Neural progenitor cell (in vitro differentiated cells): ENCODE measurements at regions not wholly inside any gene's neighbourhood (a gene's known extent, or its start where the extent isn't known, plus 50 kb on each side); places are given as distances from the start of the nearest gene placed in this dataset.

ENCODE experiments used
- DNase-seq: peaks from one replicate; pipeline ENCODE4 v3.0.0-alpha.2; 2016; ENCODE audit warnings: low spot score
- H2AFZ ChIP-seq: fragments of 200-600 bp; sonication (generic); replicated peaks from 2 replicates; pipeline ENCODE4 v1.6.1; 2016; ENCODE audit warnings: antibody characterized with exemption
- H3F3A ChIP-seq: fragments of 200-600 bp; sonication (generic); 2 replicates; pipeline ENCODE4 v1.6.1; 2016; ENCODE audit warnings: antibody characterized with exemption, low read depth
- H3K27ac ChIP-seq: fragments of 200-600 bp; sonication (generic); 2 replicates; pipeline ENCODE4 v1.5.1; 2016; ENCODE audit warnings: mild to moderate bottlenecking
- H3K27me3 ChIP-seq: fragments of 200-600 bp; sonication (generic); 2 replicates; pipeline ENCODE4 v1.6.1; 2016; ENCODE audit warnings: mild to moderate bottlenecking, moderate library complexity
- H3K36me3 ChIP-seq: fragments of 200-600 bp; sonication (generic); 2 replicates; pipeline ENCODE4 v1.5.1; 2016
- H3K4me1 ChIP-seq: fragments of 200-600 bp; sonication (generic); 2 replicates; pipeline ENCODE4 v1.6.1; 2016; ENCODE audit warnings: mixed run types
- H3K4me2 ChIP-seq: fragments of 200-600 bp; sonication (generic); 2 replicates; pipeline ENCODE4 v1.6.1; 2016
- H3K4me3 ChIP-seq: fragments of 200-600 bp; sonication (generic); 2 replicates; pipeline ENCODE4 v1.5.1; 2016
- H3K79me2 ChIP-seq: fragments of 200-600 bp; sonication (generic); 2 replicates; pipeline ENCODE4 v1.6.1; 2016; ENCODE audit warnings: low read depth
- H3K9ac ChIP-seq: fragments of 200-600 bp; sonication (generic); 2 replicates; pipeline ENCODE4 v1.6.1; 2016
- H3K9me3 ChIP-seq: fragments of 200-600 bp; sonication (generic); 2 replicates; pipeline ENCODE4 v1.5.1; 2016; ENCODE audit warnings: low read depth
- H4K20me1 ChIP-seq: fragments of 200-600 bp; sonication (generic); 2 replicates; pipeline ENCODE4 v1.6.1; 2016; ENCODE audit warnings: low read depth
- H3K27ac Mint-ChIP-seq: 3 replicates; pipeline ENCODE4 v1.8.0; 2021; ENCODE audit warnings: mixed read lengths
- H3K27me3 Mint-ChIP-seq: 2 replicates; pipeline ENCODE4 v1.8.0; 2022; ENCODE audit warnings: low read depth, mild to moderate bottlenecking, inconsistent platforms, moderate library complexity, mixed read lengths; ENCODE audit not compliant: insufficient read depth
- H3K36me3 Mint-ChIP-seq: 3 replicates; pipeline ENCODE4 v1.8.0; 2021; ENCODE audit warnings: mixed read lengths
- H3K4me1 Mint-ChIP-seq: 3 replicates; pipeline ENCODE4 v1.8.0; 2021; ENCODE audit warnings: mixed read lengths
- H3K4me3 Mint-ChIP-seq: 3 replicates; pipeline ENCODE4 v1.8.0; 2021; ENCODE audit warnings: mild to moderate bottlenecking, moderate library complexity, mixed read lengths
- H3K9me3 Mint-ChIP-seq: 3 replicates; pipeline ENCODE4 v1.8.0; 2020; ENCODE audit warnings: mixed read lengths
- EZH2 ChIP-seq: fragments of 200-600 bp; sonication (generic); IDR thresholded peaks from 2 replicates; pipeline ENCODE4 v1.6.1; 2017; ENCODE audit warnings: antibody characterized with exemption, mild to moderate bottlenecking, moderate library complexity
- EZH2phosphoT487 ChIP-seq: fragments of 200-600 bp; sonication (generic); IDR thresholded peaks from 2 replicates; pipeline ENCODE4 v1.6.1; 2017; ENCODE audit warnings: antibody characterized with exemption
- TF ChIP-seq, protein P1 (sequence below): fragments of 200-600 bp; sonication (generic); IDR thresholded peaks from 2 replicates; pipeline ENCODE4 v1.5.1; 2017; ENCODE audit warnings: antibody characterized with exemption, mild to moderate bottlenecking

DNA sequence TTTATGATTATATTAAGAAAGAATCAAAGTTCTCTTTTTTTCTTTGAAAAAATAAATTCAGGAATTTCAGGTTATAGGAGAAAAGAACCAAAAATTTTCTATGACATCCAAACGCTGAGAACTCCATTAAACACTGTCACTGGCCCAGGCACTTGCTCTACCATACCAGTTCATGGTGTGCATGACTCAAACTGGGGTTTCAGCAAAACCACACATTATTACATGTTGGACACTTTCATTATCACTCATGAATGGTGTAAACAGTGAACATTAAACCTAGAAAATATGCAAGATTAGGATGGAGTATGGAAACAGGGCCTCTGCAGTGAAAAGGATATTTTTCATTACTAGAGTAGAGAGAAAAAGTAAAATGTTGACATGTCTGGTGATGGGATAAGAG lies 369.9 kb upstream of the FAM174A start:
- Mint-ChIP-seq H3K27me3 (peaks cover 2% of the 10 kb centered on the region), H3K4me1 (peaks cover 9% of the 10 kb centered on the region), H3K9me3 (peaks cover 27% of the 10 kb centered on the region), H3K27ac (no peak overlapping the region), H3K36me3 (peaks cover 1% of the 10 kb centered on the region), H3K4me3 (no peak overlapping the region)
- Histone ChIP-seq H2AFZ (no peak overlapping the region), H3K36me3 (no peaks in the 10 kb centered on the region), H4K20me1 (no peaks in the 10 kb centered on the region), H3K9me3 (peaks cover 12% of the 10 kb centered on the region), H3K9ac (no peak overlapping the region), H3K4me1 (peaks cover 7% of the 10 kb centered on the region), H3K27ac (no peak overlapping the region), H3K27me3 (no peaks in the 10 kb centered on the region), H3K79me2 (no peaks in the 10 kb centered on the region), H3F3A (no peaks in the 10 kb centered on the region), H3K4me2 (no peak overlapping the region), H3K4me3 (no peak overlapping the region)
- no peak for DNase-seq
- TF ChIP-seq, protein P1, sequence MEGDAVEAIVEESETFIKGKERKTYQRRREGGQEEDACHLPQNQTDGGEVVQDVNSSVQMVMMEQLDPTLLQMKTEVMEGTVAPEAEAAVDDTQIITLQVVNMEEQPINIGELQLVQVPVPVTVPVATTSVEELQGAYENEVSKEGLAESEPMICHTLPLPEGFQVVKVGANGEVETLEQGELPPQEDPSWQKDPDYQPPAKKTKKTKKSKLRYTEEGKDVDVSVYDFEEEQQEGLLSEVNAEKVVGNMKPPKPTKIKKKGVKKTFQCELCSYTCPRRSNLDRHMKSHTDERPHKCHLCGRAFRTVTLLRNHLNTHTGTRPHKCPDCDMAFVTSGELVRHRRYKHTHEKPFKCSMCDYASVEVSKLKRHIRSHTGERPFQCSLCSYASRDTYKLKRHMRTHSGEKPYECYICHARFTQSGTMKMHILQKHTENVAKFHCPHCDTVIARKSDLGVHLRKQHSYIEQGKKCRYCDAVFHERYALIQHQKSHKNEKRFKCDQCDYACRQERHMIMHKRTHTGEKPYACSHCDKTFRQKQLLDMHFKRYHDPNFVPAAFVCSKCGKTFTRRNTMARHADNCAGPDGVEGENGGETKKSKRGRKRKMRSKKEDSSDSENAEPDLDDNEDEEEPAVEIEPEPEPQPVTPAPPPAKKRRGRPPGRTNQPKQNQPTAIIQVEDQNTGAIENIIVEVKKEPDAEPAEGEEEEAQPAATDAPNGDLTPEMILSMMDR, result no peak
- no peak for TF ChIP-seq EZH2phosphoT487

DNA sequence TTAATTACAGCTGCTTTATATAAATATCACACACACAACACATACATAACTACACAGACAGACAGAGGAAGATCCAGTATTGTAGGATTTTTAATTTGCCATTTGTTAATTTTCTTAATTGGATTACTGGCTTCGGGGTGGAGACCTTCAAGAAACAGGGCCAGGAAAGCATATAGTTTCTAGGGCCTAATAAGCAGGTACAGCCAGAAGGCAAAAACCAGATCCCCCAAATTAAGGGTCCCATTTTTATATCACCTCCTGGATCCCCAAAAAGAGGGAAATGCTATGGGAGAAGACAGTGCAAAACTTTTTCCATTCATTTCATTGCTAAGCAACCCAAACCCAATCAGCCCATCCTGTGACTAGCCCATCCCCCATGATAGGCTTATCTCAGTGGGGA lies 373.3 kb upstream of the FAM174A start:
- no peaks in the 10 kb centered on the region for H3F3A ChIP-seq
- H3K9me3 ChIP-seq, result peaks cover 12% of the 10 kb centered on the region
- Mint-ChIP-seq H3K36me3 (peaks cover 1% of the 10 kb centered on the region), H3K27me3 (peaks cover 4% of the 10 kb centered on the region), H3K27ac (no peak overlapping the region), H3K4me3 (no peak overlapping the region), H3K9me3 (peaks cover 22% of the 10 kb centered on the region), H3K4me1 (peaks cover under 1% of the 10 kb centered on the region)
- H3K79me2 ChIP-seq, result no peaks in the 10 kb centered on the region
- no peak overlapping the region for H2AFZ ChIP-seq
- no peak overlapping the region for H3K27ac ChIP-seq
- H3K4me1 ChIP-seq, result no peaks in the 10 kb centered on the region
- H3K4me3 ChIP-seq, result no peak overlapping the region
- H3K27me3 ChIP-seq, result no peaks in the 10 kb centered on the region
- no peaks in the 10 kb centered on the region for H4K20me1 ChIP-seq
- no peaks in the 10 kb centered on the region for H3K36me3 ChIP-seq
- H3K4me2 ChIP-seq, result no peak overlapping the region
- DNase-seq, result no peak
- TF ChIP-seq, protein P1, result no peak
- TF ChIP-seq EZH2phosphoT487 (no peak), EZH2 (no peak)
- H3K9ac ChIP-seq, result no peak overlapping the region

DNA sequence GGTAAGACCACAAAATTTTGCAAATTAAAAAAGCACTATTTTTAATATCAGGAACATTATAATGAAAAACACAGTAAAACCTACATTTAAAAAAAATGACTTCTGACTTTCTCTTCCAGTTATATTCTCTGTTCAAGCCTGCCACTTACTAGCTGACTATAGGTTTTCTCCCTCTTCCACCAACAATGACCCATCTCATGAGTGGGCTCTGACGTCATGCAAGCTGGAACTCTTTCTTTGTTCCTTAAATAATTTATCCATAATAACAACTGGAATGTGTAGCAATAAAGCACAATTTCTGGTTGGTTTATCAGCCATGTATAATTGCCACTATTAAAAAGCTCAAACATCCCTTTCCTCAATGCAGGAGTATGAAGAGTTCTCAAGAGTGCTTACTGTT lies 378.1 kb upstream of the FAM174A start:
- H3K4me2 ChIP-seq, result no peak overlapping the region
- H2AFZ ChIP-seq, result no peak overlapping the region
- no peak for DNase-seq
- peaks cover 6% of the 10 kb centered on the region for H3K9me3 Mint-ChIP-seq
- peaks cover 1% of the 10 kb centered on the region for H3K36me3 Mint-ChIP-seq
- TF ChIP-seq, protein P1, result no peak
- TF ChIP-seq EZH2phosphoT487, result no peak
- no peak for TF ChIP-seq EZH2
- no peaks in the 10 kb centered on the region for H3F3A ChIP-seq
- no peak overlapping the region for H3K27ac ChIP-seq
- H3K27me3 Mint-ChIP-seq, result peaks cover 4% of the 10 kb centered on the region
- no peak overlapping the region for H3K4me3 ChIP-seq
- H3K9ac ChIP-seq, result no peak overlapping the region
- no peaks in the 10 kb centered on the region for H3K27me3 ChIP-seq
- no peak overlapping the region for H3K27ac Mint-ChIP-seq
- no peaks in the 10 kb centered on the region for H3K4me1 Mint-ChIP-seq
- no peaks in the 10 kb centered on the region for H4K20me1 ChIP-seq
- peaks cover 6% of the 10 kb centered on the region for H3K9me3 ChIP-seq
- no peak overlapping the region for H3K4me3 Mint-ChIP-seq
- H3K4me1 ChIP-seq, result no peaks in the 10 kb centered on the region
- no peaks in the 10 kb centered on the region for H3K79me2 ChIP-seq
- H3K36me3 ChIP-seq, result no peaks in the 10 kb centered on the region

DNA sequence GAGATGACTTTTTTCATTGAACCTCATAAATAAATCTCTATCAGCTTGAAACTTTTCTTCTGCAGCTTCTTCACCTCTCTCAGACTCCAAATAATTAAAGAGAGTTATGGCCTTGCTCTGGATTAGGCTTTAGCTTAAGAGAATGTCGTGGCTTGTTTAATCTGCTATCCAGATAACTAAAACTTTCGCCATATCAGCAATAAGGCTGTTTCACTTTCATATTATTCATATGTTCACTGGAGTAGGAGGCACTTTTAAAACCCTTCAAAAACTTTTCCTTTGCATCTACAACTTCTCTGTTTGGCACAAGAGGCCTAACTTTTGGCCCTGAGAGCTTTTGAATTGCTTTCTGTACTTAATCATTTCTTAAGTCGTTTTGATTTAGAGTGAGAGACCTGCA lies 386.9 kb upstream of the FAM174A start:
- no peak overlapping the region for H2AFZ ChIP-seq
- no peaks in the 10 kb centered on the region for H3K36me3 ChIP-seq
- H3K4me2 ChIP-seq, result no peak overlapping the region
- no peaks in the 10 kb centered on the region for H3K4me1 ChIP-seq
- TF ChIP-seq EZH2phosphoT487, result no peak
- TF ChIP-seq, protein P1, result no peak
- TF ChIP-seq EZH2, result no peak
- no peak for DNase-seq
- H3K27ac Mint-ChIP-seq, result no peak overlapping the region
- no peak overlapping the region for H3K27ac ChIP-seq
- no peaks in the 10 kb centered on the region for H3K27me3 Mint-ChIP-seq
- no peaks in the 10 kb centered on the region for H3K27me3 ChIP-seq
- no peaks in the 10 kb centered on the region for H3K4me1 Mint-ChIP-seq
- no peaks in the 10 kb centered on the region for H3F3A ChIP-seq
- H4K20me1 ChIP-seq, result no peaks in the 10 kb centered on the region
- H3K9ac ChIP-seq, result no peak overlapping the region
- H3K79me2 ChIP-seq, result no peaks in the 10 kb centered on the region
- no peaks in the 10 kb centered on the region for H3K9me3 Mint-ChIP-seq
- H3K36me3 Mint-ChIP-seq, result no peaks in the 10 kb centered on the region
- H3K4me3 Mint-ChIP-seq, result no peak overlapping the region
- H3K4me3 ChIP-seq, result no peak overlapping the region
- H3K9me3 ChIP-seq, result no peaks in the 10 kb centered on the region
